GM12864 (cell line): ENCODE measurements at regions not wholly inside any gene's neighbourhood (a gene's known extent, or its start where the extent isn't known, plus 50 kb on each side); places are given as distances from the start of the nearest gene placed in this dataset.

Source experiments
- DNase-seq: peaks from one replicate; pipeline ENCODE4 v3.0.0-alpha.2; 2011; ENCODE audit warnings: low read depth
- H3K4me3 ChIP-seq: 2 replicates; pipeline ENCODE4 v1.5.1; 2011; ENCODE audit warnings: mild to moderate bottlenecking, low read depth, low read length, control low read depth
- CTCF ChIP-seq: IDR thresholded peaks from 2 replicates; pipeline ENCODE4 v1.5.1; 2011; ENCODE audit warnings: low read depth, mild to moderate bottlenecking, moderate library complexity, low read length, control low read depth, inconsistent platforms; ENCODE audit errors: missing control alignments

GRCh38 chr13:103388839-103389238 lies 322.6 kb upstream of the SLC10A2 start:
- DNase-seq: no peak
- no peak overlapping the region for H3K4me3 ChIP-seq
- TF ChIP-seq CTCF: no peak

GRCh38 chr13:103386341-103386740 lies 320.1 kb upstream of the SLC10A2 start:
- DNase-seq: no peak
- no peak for TF ChIP-seq CTCF
- H3K4me3 ChIP-seq: no peak overlapping the region

- DNase-seq: no peak
- TF ChIP-seq CTCF: no peak
- no peak overlapping the region for H3K4me3 ChIP-seq
Measured at GRCh38 chr13:103373916-103374315, 307.7 kb upstream of the SLC10A2 start.

GRCh38 chr13:103371271-103371670 lies 305.1 kb upstream of the SLC10A2 start:
- H3K4me3 ChIP-seq: no peak overlapping the region
- DNase-seq: no peak
- TF ChIP-seq CTCF: no peak

GRCh38 chr13:103370790-103371189 lies 304.6 kb upstream of the SLC10A2 start:
- TF ChIP-seq CTCF: no peak
- no peak overlapping the region for H3K4me3 ChIP-seq
- DNase-seq: no peak

- no peak for TF ChIP-seq CTCF
- no peak for DNase-seq
- H3K4me3 ChIP-seq: no peak overlapping the region
Measured at GRCh38 chr13:103358255-103358932, 292.2 kb upstream of the SLC10A2 start.

- DNase-seq: no peak
- TF ChIP-seq CTCF: no peak
- no peak overlapping the region for H3K4me3 ChIP-seq
Measured at GRCh38 chr13:103356226-103356864, 290.1 kb upstream of the SLC10A2 start.
